Kidney epithelial cell (primary cell): ENCODE measurements at regions not wholly inside any gene's neighbourhood (a gene's known extent, or its start where the extent isn't known, plus 50 kb on each side); places are given as distances from the start of the nearest gene placed in this dataset.

Experiments
- DNase-seq: peaks from one replicate; pipeline ENCODE4 v3.0.0-alpha.2; 2010; ENCODE audit warnings: low read depth
- H3K27me3 ChIP-seq: 2 replicates; pipeline ENCODE4 v1.6.0; 2011; ENCODE audit warnings: low read length; ENCODE audit not compliant: control insufficient read depth, insufficient read depth
- H3K36me3 ChIP-seq: 2 replicates; pipeline ENCODE4 v1.5.1; 2011; ENCODE audit warnings: low read length; ENCODE audit not compliant: control insufficient read depth, insufficient read depth
- H3K4me3 ChIP-seq: 2 replicates; pipeline ENCODE4 v1.5.1; 2011; ENCODE audit warnings: low read depth, mild to moderate bottlenecking, control low read depth, low read length
- CTCF ChIP-seq: IDR thresholded peaks from 2 replicates; pipeline ENCODE4 v1.5.1; 2011; ENCODE audit warnings: mild to moderate bottlenecking, moderate library complexity, low read length, control low read depth, inconsistent platforms; ENCODE audit not compliant: insufficient read depth, poor library complexity, severe bottlenecking

GRCh38 chr6:140364916-140365315 is 990.5 kb upstream of the CITED2 start:
- no peak for DNase-seq
- TF ChIP-seq CTCF: no peak
- H3K36me3 ChIP-seq: no peaks in the 10 kb centered on the region
- no peak overlapping the region for H3K4me3 ChIP-seq
- no peaks in the 10 kb centered on the region for H3K27me3 ChIP-seq

- DNase-seq: peak; percentile 53
- H3K4me3 ChIP-seq: no peak overlapping the region
- H3K36me3 ChIP-seq: no peaks in the 10 kb centered on the region
- TF ChIP-seq CTCF: no peak
- H3K27me3 ChIP-seq: no peaks in the 10 kb centered on the region
Measured at GRCh38 chr6:140360651-140361050, 986.2 kb upstream of the CITED2 start.

GRCh38 chr6:140355476-140355875 is 981.0 kb upstream of the CITED2 start:
- Histone ChIP-seq H3K4me3 (no peak overlapping the region), H3K36me3 (no peaks in the 10 kb centered on the region), H3K27me3 (no peaks in the 10 kb centered on the region)
- no peak for TF ChIP-seq CTCF
- DNase-seq: no peak

- H3K36me3 ChIP-seq: no peaks in the 10 kb centered on the region
- H3K27me3 ChIP-seq: no peaks in the 10 kb centered on the region
- DNase-seq: no peak
- no peak for TF ChIP-seq CTCF
- no peak overlapping the region for H3K4me3 ChIP-seq
Measured at GRCh38 chr6:140354296-140354695, 979.8 kb upstream of the CITED2 start.

- DNase-seq: no peak
- Histone ChIP-seq H3K27me3 (no peaks in the 10 kb centered on the region), H3K4me3 (no peak overlapping the region), H3K36me3 (no peaks in the 10 kb centered on the region)
- no peak for TF ChIP-seq CTCF
Measured at GRCh38 chr6:140353536-140353935, 979.1 kb upstream of the CITED2 start.

GRCh38 chr6:140346428-140346827 is 972.0 kb upstream of the CITED2 start:
- H3K36me3 ChIP-seq: no peaks in the 10 kb centered on the region
- no peak overlapping the region for H3K4me3 ChIP-seq
- DNase-seq: no peak
- no peak for TF ChIP-seq CTCF
- no peaks in the 10 kb centered on the region for H3K27me3 ChIP-seq
